HCT116 (cell line): ENCODE measurements at regions not wholly inside any gene's neighbourhood (a gene's known extent, or its start where the extent isn't known, plus 50 kb on each side); places are given as distances from the start of the nearest gene placed in this dataset.
"Not testable (repeated sequence)": the region's sequence is repeated elsewhere in the genome, so short reads cannot be mapped to it uniquely, and the experiment has no call there.

Experiments
- POLR2A ChIP-seq: IDR thresholded peaks from 2 replicates; pipeline ENCODE4 v1.7.0; 2011; ENCODE audit warnings: borderline replicate concordance; ENCODE audit not compliant: insufficient read depth, insufficient read length; ENCODE audit errors: extremely low read depth
- TF ChIP-seq, protein P1 (sequence below), 3 experiments: fragments of 200-600 bp in 1 of 3; sonication (generic) in 1 of 3; IDR thresholded peaks in 2 of 3; conservative IDR thresholded peaks in 1 of 3; 2 replicates each; pipeline ENCODE4 v1.5.1; 2012 to 2017; ENCODE audit warnings: low read depth in 2 of 3, low read length in 2 of 3, antibody characterized with exemption in 1 of 3, borderline replicate concordance in 1 of 3, control low read depth in 1 of 3, mild to moderate bottlenecking in 1 of 3, mixed read lengths in 1 of 3, mixed run types in 1 of 3, moderate library complexity in 1 of 3; ENCODE audit not compliant: insufficient read depth in 1 of 3
- TF ChIP-seq, protein P2 (sequence below): IDR thresholded peaks from 2 replicates; pipeline ENCODE4 v1.6.1; 2012

DNA sequence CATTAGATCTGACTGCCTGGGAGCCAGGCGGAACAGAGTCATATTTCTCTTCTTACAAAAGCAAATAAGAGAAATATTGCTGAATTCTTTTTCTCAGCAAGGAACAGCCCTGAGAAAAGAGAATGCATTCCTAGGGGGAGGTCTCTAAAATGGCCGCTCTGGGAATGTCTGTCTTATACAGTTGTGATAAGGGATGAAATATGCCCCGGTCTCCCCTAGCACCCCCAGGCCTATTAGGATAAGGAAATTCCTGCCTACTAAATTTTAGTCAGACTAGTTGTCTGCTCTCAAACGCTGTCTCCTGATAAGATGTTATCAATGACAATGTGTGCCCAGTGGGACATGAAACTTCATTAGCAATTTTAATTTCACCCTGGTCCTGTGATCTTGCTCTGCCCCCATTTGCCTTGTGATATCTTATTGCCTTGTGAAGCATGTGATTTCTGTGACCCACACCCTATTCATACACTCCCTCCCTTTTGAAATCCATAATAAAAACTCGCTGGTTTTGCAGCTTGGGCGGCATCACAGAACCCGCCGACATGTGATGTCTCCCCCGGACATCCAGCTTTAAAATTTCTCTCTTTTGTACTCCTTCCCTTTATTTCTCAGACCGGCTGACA lies 56.8 kb upstream of the TMEM97 start:
- TF ChIP-seq, protein P1, sequence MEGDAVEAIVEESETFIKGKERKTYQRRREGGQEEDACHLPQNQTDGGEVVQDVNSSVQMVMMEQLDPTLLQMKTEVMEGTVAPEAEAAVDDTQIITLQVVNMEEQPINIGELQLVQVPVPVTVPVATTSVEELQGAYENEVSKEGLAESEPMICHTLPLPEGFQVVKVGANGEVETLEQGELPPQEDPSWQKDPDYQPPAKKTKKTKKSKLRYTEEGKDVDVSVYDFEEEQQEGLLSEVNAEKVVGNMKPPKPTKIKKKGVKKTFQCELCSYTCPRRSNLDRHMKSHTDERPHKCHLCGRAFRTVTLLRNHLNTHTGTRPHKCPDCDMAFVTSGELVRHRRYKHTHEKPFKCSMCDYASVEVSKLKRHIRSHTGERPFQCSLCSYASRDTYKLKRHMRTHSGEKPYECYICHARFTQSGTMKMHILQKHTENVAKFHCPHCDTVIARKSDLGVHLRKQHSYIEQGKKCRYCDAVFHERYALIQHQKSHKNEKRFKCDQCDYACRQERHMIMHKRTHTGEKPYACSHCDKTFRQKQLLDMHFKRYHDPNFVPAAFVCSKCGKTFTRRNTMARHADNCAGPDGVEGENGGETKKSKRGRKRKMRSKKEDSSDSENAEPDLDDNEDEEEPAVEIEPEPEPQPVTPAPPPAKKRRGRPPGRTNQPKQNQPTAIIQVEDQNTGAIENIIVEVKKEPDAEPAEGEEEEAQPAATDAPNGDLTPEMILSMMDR (IDR thresholded peaks at IDR 0.05 in 2 of 3, conservative IDR thresholded peaks at IDR 0.05 in 1 of 3; ENCODE audit: borderline replicate concordance in 1 of 3, insufficient read depth in 1 of 3, low read depth in 2 of 3, low read length in 2 of 3): not testable (repeated sequence)
- TF ChIP-seq, protein P2, sequence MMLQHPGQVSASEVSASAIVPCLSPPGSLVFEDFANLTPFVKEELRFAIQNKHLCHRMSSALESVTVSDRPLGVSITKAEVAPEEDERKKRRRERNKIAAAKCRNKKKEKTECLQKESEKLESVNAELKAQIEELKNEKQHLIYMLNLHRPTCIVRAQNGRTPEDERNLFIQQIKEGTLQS: not testable (repeated sequence)
- TF ChIP-seq POLR2A: not testable (repeated sequence)
